CD4-positive, alpha-beta T cell (primary cell): ENCODE measurements at regions not wholly inside any gene's neighbourhood (a gene's known extent, or its start where the extent isn't known, plus 50 kb on each side); places are given as distances from the start of the nearest gene placed in this dataset.

ENCODE experiments used
- ATAC-seq: fragments of 200-7000 bp; cut with Tn5 transposase; one replicate; pipeline ENCODE4 v1.10.0; 2022; ENCODE audit warnings: mild to moderate bottlenecking; ENCODE audit not compliant: poor library complexity
- CTCF ChIA-PET: fragments of 350-600 bp; sonication (Branson Sonifier 250); formaldehyde crosslinking; loops from one replicate; lab custom pipeline; 2021; ENCODE audit warnings: antibody characterized with exemption, inconsistent platforms; lab: Charles Lee
- POLR2A ChIA-PET: fragments of 350-600 bp; sonication (Branson Sonifier 250); formaldehyde crosslinking; loops from one replicate; lab custom pipeline; 2021; ENCODE audit warnings: antibody characterized with exemption, inconsistent platforms; lab: Charles Lee
- DNase-seq, 14 experiments: peaks; one replicate each; pipeline ENCODE4 v3.0.0-alpha.2; 2013 to 2020; ENCODE audit warnings: mixed read lengths in 2 of 14
- H3K27ac ChIP-seq, 2 donors: one replicate each; pipeline versions ENCODE4 v1.5.1 to v1.7.0; 2013; ENCODE audit warnings: low read length in 2 of 2, low read depth in 1 of 2, mild to moderate bottlenecking in 1 of 2
- H3K27me3 ChIP-seq, 2 experiments: 1 replicate in 1 of 2; 2 replicates in 1 of 2; pipeline versions ENCODE4 v1.6.1 to v1.7.0; 2013; ENCODE audit warnings: low read length in 2 of 2, control low read depth in 1 of 2, mild to moderate bottlenecking in 1 of 2, moderate library complexity in 1 of 2; ENCODE audit not compliant: insufficient read depth in 2 of 2, control insufficient read depth in 1 of 2
- H3K36me3 ChIP-seq: one replicate; pipeline ENCODE4 v1.6.1; 2013; ENCODE audit warnings: low read length, control low read depth; ENCODE audit not compliant: insufficient read depth
- H3K4me1 ChIP-seq: one replicate; pipeline ENCODE4 v1.6.1; 2013; ENCODE audit warnings: low read length, control low read depth; ENCODE audit not compliant: insufficient read depth
- H3K4me3 ChIP-seq: one replicate; pipeline ENCODE4 v1.5.1; 2013; ENCODE audit warnings: mild to moderate bottlenecking, low read length, moderate library complexity
- H3K9me3 ChIP-seq, 2 experiments: 1 replicate in 1 of 2; 2 replicates in 1 of 2; pipeline versions ENCODE4 v1.6.1 to v1.7.0; 2013; ENCODE audit warnings: low read length in 2 of 2, mild to moderate bottlenecking in 2 of 2, control low read depth in 1 of 2, moderate library complexity in 1 of 2; ENCODE audit not compliant: control insufficient read depth in 1 of 2, insufficient read depth in 1 of 2
- H3K27ac Mint-ChIP-seq: one replicate; pipeline ENCODE4 v1.8.0; 2020; ENCODE audit warnings: mixed read lengths
- H3K27me3 Mint-ChIP-seq: one replicate; pipeline ENCODE4 v1.8.0; 2021; ENCODE audit warnings: mixed read lengths
- H3K36me3 Mint-ChIP-seq: one replicate; pipeline ENCODE4 v1.8.0; 2021; ENCODE audit warnings: low read depth, mixed read lengths
- H3K4me1 Mint-ChIP-seq: one replicate; pipeline ENCODE4 v1.8.0; 2021; ENCODE audit warnings: low read depth, mixed read lengths
- H3K4me3 Mint-ChIP-seq: one replicate; pipeline ENCODE4 v1.8.0; 2020; ENCODE audit warnings: mild to moderate bottlenecking, mixed read lengths
- H3K9me3 Mint-ChIP-seq: one replicate; pipeline ENCODE4 v1.8.0; 2020; ENCODE audit warnings: mixed read lengths
- intact Hi-C, 2 experiments: fragments of 100-400 bp; cut with DNase I in 1 of 2; cut with micrococcal nuclease in 1 of 2; formaldehyde crosslinking; loops; one replicate each; pipeline versions ENCODE4 v1.15.1 to v1.9.0; 2023 to 2025; cut with DNase I, micrococcal nuclease
- TF ChIP-seq, protein P1 (sequence below): fragments of 200-600 bp; IDR thresholded peaks from one replicate; pipeline ENCODE4 v1.8.0; 2022; ENCODE audit warnings: antibody characterized with exemption, mild to moderate bottlenecking

DNA sequence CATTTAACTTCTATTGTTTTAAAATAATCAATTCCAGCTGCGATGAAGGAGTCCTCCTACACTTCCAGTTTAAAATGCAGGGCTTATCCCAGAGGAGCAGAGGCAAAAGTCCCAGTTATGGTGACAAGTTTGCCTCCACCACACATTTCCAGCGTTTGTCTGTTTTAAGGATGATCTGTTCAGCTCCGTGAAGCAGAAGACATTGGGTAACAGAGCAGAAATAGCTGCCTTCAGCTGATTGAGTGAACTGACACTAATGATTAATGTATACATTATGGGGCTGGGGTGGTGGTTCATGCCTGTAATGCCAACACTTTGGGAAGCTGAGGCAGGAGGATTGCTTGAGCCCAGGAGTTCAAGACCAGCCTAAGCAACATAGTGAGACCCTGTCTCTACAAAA is 127.6 kb downstream of the HSD17B3 start:
- POLR2A ChIA-PET = no interaction called here
- intact Hi-C loops = no loop called here
- H3K27me3 ChIP-seq = peaks cover 0 to 5% of the 10 kb centered on the region in 2 experiments
- no peak overlapping the region for H3K4me3 ChIP-seq
- H3K36me3 ChIP-seq = no peaks in the 10 kb centered on the region
- H3K4me3 Mint-ChIP-seq = no peak overlapping the region
- no peaks in the 10 kb centered on the region for H3K4me1 ChIP-seq
- no peaks in the 10 kb centered on the region for H3K4me1 Mint-ChIP-seq
- CTCF ChIA-PET = no interaction called here
- TF ChIP-seq, protein P1, sequence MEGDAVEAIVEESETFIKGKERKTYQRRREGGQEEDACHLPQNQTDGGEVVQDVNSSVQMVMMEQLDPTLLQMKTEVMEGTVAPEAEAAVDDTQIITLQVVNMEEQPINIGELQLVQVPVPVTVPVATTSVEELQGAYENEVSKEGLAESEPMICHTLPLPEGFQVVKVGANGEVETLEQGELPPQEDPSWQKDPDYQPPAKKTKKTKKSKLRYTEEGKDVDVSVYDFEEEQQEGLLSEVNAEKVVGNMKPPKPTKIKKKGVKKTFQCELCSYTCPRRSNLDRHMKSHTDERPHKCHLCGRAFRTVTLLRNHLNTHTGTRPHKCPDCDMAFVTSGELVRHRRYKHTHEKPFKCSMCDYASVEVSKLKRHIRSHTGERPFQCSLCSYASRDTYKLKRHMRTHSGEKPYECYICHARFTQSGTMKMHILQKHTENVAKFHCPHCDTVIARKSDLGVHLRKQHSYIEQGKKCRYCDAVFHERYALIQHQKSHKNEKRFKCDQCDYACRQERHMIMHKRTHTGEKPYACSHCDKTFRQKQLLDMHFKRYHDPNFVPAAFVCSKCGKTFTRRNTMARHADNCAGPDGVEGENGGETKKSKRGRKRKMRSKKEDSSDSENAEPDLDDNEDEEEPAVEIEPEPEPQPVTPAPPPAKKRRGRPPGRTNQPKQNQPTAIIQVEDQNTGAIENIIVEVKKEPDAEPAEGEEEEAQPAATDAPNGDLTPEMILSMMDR = no peak
- peaks cover 54% of the 10 kb centered on the region for H3K27me3 Mint-ChIP-seq
- H3K9me3 ChIP-seq = peaks cover 0 to 2% of the 10 kb centered on the region in 2 experiments
- H3K27ac Mint-ChIP-seq = no peak overlapping the region
- H3K9me3 Mint-ChIP-seq = no peaks in the 10 kb centered on the region
- DNase-seq = no peak
- no peak for ATAC-seq
- no peak overlapping the region for H3K27ac ChIP-seq
- no peaks in the 10 kb centered on the region for H3K36me3 Mint-ChIP-seq

DNA sequence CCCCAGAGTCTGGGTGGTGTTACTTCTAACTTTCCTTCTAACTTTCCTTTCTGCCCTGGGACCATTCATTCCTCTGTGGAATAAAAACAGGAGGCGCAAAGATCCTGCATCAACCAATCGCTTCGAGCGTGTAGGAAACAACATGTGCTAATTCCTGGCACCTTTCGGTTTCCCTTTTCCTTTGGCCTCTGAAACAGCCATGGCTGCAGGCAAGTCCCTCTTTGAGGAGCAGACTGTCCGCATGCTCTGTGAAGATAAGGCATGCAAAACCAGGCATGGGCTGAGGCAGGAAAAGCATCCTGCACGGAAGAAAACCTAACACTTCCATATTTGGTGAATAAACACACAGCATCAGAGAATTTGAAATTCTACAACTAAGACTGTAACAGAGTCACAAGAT is 128.3 kb downstream of the HSD17B3 start:
- H3K4me3 ChIP-seq = no peak overlapping the region
- Mint-ChIP-seq H3K27me3 (peaks cover 50% of the 10 kb centered on the region), H3K4me1 (no peaks in the 10 kb centered on the region), H3K4me3 (no peak overlapping the region), H3K36me3 (no peaks in the 10 kb centered on the region), H3K27ac (no peak overlapping the region), H3K9me3 (no peaks in the 10 kb centered on the region)
- POLR2A ChIA-PET = no interaction called here
- intact Hi-C loops = no loop called here
- TF ChIP-seq, protein P1 = no peak
- CTCF ChIA-PET = no interaction called here
- no peak for DNase-seq
- H3K36me3 ChIP-seq = no peaks in the 10 kb centered on the region
- no peak for ATAC-seq
- no peaks in the 10 kb centered on the region for H3K4me1 ChIP-seq
- H3K27me3 ChIP-seq = peaks cover 0 to 5% of the 10 kb centered on the region in 2 experiments
- H3K27ac ChIP-seq = no peak overlapping the region
- peaks cover 0 to 4% of the 10 kb centered on the region in 2 experiments for H3K9me3 ChIP-seq

DNA sequence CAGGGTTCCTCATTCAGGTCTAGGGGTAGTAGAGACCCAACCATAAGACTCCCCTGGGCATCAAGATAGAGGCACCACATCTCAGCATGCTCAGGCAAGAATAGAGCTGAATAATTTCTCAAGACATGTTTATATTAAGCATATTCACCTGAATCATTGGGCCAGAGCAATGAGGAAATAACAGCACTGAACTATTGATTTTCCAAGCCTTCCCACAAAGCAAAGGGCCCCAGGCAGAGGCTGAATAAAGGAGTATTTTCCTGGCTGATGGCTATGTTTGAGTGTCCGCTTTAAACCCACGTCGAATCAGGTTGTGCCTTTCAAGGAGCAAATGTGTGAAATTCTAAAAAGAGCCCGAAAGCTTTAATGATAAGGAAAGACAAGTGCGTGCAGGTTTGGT is 129.2 kb downstream of the HSD17B3 start:
- intact Hi-C loops = no loop called here
- Histone ChIP-seq H3K27me3 (peaks cover 0 to 5% of the 10 kb centered on the region in 2 experiments), H3K4me1 (no peaks in the 10 kb centered on the region), H3K27ac (no peak overlapping the region), H3K4me3 (no peak overlapping the region), H3K36me3 (no peaks in the 10 kb centered on the region), H3K9me3 (peaks cover 0 to 4% of the 10 kb centered on the region in 2 experiments)
- no peaks in the 10 kb centered on the region for H3K9me3 Mint-ChIP-seq
- ChIA-PET CTCF (no interaction called here), POLR2A (no interaction called here)
- H3K4me3 Mint-ChIP-seq = no peak overlapping the region
- TF ChIP-seq, protein P1 = no peak
- no peaks in the 10 kb centered on the region for H3K4me1 Mint-ChIP-seq
- no peak for ATAC-seq
- no peak overlapping the region for H3K27ac Mint-ChIP-seq
- no peaks in the 10 kb centered on the region for H3K36me3 Mint-ChIP-seq
- DNase-seq = no peak
- H3K27me3 Mint-ChIP-seq = peaks cover 45% of the 10 kb centered on the region
